ENCODE measurements at regions not wholly inside any gene's neighbourhood (a gene's known extent, or its start where the extent isn't known, plus 50 kb on each side); places are given as distances from the start of the nearest gene placed in this dataset.

DNA sequence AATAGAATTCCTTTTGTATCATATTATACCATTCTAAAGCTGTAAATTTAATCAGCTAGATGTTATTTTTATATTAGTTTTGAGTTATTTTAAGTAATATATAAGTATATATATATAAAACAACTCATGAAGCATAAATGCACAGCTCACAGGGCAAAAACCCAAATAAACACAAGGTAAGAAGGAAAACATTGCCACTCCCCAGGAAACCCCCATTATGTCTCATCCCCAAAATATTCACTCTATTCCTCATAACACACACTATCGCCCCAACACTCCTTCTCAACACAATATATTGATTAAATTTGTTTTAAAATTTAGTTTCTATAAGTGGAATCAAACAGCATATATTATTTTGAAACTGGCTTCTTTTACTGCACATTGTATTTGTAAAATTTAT, 98.6 kb upstream of the FAM83B start:
- H3K4me3 ChIP-seq (ENCODE audit: low read length), result no peak overlapping the region
- TF ChIP-seq, protein P1, sequence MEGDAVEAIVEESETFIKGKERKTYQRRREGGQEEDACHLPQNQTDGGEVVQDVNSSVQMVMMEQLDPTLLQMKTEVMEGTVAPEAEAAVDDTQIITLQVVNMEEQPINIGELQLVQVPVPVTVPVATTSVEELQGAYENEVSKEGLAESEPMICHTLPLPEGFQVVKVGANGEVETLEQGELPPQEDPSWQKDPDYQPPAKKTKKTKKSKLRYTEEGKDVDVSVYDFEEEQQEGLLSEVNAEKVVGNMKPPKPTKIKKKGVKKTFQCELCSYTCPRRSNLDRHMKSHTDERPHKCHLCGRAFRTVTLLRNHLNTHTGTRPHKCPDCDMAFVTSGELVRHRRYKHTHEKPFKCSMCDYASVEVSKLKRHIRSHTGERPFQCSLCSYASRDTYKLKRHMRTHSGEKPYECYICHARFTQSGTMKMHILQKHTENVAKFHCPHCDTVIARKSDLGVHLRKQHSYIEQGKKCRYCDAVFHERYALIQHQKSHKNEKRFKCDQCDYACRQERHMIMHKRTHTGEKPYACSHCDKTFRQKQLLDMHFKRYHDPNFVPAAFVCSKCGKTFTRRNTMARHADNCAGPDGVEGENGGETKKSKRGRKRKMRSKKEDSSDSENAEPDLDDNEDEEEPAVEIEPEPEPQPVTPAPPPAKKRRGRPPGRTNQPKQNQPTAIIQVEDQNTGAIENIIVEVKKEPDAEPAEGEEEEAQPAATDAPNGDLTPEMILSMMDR (conservative IDR thresholded peaks at IDR 0.05; ENCODE audit: low read depth, low read length), result no peak
- no peak for DNase-seq (ENCODE audit: low read depth)

DNA sequence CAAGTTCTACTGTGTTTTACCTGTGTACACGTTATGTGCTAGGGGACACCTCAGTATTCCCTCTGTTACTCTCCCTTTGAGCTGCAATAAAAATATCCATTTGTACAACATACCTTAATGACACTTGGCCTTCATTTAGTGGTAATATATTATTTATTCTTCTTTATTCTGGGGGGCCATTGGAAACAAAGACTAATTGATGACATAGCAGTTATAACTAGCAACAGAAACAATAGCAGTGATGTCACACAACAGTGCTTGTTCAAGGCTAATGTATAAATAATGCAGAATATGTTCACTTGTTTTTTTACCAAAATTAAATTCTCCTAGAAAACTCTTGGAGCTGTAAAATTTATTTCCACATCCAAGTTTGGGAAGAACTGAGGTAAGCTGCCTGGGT, 92.2 kb upstream of the FAM83B start:
- TF ChIP-seq, protein P1 (conservative IDR thresholded peaks at IDR 0.05; ENCODE audit: low read depth, low read length), result no peak
- DNase-seq (ENCODE audit: low read depth), result no peak
- no peak overlapping the region for H3K4me3 ChIP-seq (ENCODE audit: low read length)

DNA sequence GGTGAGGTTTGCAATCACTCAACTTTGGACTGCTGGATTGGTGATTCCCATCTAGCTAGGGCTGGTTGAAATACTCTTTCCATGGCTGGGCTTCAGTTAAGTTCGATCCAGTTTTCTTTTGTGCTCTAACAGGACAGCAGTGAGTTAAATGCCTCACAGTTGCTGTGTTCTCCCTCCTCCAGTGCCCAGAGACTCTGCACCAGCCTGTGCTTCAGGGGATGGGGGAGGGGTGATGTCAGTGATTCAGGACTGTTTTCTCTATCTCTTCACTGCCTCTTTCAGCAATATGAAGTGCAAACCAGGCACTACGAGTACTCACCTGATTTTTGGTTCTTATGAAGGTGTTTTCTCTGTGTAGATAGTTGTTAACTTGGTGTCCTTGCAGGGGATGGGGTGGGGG, 88.2 kb upstream of the FAM83B start:
- TF ChIP-seq, protein P1 (conservative IDR thresholded peaks at IDR 0.05; ENCODE audit: low read depth, low read length), result no peak
- no peak overlapping the region for H3K4me3 ChIP-seq (ENCODE audit: low read length)
- no peak for DNase-seq (ENCODE audit: low read depth)

DNA sequence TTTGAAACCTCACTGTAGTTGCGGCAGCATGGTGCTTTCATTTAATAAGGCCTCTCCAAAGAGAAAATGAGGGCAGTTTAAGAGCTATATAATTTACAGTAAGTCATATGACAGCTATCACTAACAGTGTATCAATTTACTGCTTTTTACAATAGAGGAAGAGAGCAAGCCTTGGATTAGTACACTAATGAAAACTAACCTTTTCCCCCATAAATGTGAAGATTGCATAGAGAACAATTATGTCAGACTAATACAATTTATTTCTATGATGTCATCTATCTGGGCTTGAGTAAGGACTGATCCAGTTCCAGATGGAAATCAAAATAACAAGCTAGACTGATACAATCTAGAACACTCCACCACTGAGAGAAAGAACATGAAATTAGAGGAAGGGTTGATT, 78.1 kb upstream of the FAM83B start:
- TF ChIP-seq, protein P1 (conservative IDR thresholded peaks at IDR 0.05; ENCODE audit: low read depth, low read length), result no peak
- no peak overlapping the region for H3K4me3 ChIP-seq (ENCODE audit: low read length)
- DNase-seq (ENCODE audit: low read depth), result no peak

DNA sequence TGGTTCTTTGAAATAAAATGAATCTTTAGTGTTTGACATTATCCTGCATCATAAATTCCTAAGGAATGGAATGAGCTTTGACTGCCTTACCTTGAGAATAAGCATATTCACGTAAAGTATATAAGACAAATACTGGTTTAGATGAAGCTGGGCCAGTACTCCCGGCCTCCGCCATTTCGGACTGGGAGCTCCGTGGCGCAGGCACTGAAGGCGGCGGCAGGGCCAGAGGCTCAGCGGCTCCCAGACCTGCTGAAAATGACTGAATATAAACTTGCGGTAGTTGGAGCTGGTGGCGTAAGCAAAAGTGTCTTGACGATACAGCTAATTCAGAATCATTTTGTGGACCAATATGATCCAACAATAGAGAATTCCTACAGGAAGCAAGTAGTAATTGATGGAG, 76.2 kb upstream of the FAM83B start:
- TF ChIP-seq, protein P1 (conservative IDR thresholded peaks at IDR 0.05; ENCODE audit: low read depth, low read length), result no peak
- no peak overlapping the region for H3K4me3 ChIP-seq (ENCODE audit: low read length)
- no peak for DNase-seq (ENCODE audit: low read depth)

DNA sequence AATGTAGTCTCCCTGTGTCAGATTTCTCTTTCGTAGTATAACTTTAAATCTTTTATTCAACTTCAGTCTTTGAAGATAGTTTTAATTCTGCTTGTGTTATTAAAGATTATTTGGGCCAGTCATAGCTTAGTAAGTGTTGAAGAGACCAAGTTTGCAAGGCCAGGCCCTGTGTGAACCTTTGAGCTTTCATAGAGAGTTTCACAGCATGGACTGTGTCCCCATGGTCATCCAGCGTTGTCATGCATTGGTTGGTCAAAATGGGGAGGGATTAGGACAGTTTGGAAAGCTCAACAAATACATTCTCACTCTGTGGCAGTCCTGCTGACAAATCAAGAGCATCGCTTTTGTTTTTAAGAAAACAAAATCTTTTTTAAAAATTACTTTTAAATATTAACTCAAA, 74.6 kb upstream of the FAM83B start:
- DNase-seq (ENCODE audit: low read depth), result no peak
- TF ChIP-seq, protein P1 (conservative IDR thresholded peaks at IDR 0.05; ENCODE audit: low read depth, low read length), result no peak
- no peak overlapping the region for H3K4me3 ChIP-seq (ENCODE audit: low read length)

DNA sequence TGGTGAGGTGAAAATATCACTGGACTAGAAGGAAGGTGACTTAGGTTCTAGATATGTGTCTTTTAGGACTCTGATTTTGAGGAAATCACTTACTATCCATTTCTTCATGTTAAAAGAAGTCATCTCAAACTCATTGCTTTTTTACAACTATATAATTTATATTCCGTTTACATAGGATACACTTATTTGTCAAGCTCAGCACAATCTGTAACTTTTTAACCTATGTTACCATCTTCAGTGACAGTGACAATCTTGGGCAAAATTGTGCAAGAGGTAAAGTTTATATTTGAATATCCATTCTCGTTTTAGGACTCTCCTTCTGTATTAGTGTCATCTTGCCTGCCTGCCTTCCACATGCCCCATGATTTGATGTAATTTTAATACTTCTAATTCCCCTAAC, 74.0 kb upstream of the FAM83B start:
- no peak for DNase-seq (ENCODE audit: low read depth)
- H3K4me3 ChIP-seq (ENCODE audit: low read length), result no peak overlapping the region
- TF ChIP-seq, protein P1 (conservative IDR thresholded peaks at IDR 0.05; ENCODE audit: low read depth, low read length), result no peak

Measured in retinal pigment epithelial cell (primary cell).